GM19328 (cell line): ENCODE measurements at regions not wholly inside any gene's neighbourhood (a gene's known extent, or its start where the extent isn't known, plus 50 kb on each side); places are given as distances from the start of the nearest gene placed in this dataset.
"Not testable (repeated sequence)": the region's sequence is repeated elsewhere in the genome, so short reads cannot be mapped to it uniquely, and the experiment has no call there.

Source experiments
- ATAC-seq: cut with Tn5 transposase; IDR thresholded peaks from one replicate; pipeline ENCODE4 v1.9.1; 2021; ENCODE audit warnings: mild to moderate bottlenecking, moderate library complexity; ENCODE audit not compliant: unreplicated experiment

DNA sequence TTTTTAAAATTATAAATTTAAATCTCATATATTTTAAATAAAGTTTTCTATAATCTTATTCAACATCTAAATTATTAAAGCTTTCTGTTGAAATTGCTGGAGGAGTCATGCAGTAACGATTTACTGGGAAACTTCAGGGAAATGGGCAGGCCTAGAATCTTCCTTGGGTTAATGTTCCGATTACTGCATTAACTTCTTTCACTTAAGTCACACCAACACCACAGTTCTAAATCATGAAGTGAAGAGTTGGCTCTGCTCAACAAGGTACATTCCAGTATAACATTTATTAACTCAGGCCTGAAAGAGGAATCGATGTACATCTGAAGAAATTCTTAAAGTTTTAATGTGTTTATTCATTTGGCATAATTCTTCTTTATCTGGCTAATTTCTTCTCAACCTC is 244.3 kb downstream of the CCER1 start:
- ATAC-seq: no peak

DNA sequence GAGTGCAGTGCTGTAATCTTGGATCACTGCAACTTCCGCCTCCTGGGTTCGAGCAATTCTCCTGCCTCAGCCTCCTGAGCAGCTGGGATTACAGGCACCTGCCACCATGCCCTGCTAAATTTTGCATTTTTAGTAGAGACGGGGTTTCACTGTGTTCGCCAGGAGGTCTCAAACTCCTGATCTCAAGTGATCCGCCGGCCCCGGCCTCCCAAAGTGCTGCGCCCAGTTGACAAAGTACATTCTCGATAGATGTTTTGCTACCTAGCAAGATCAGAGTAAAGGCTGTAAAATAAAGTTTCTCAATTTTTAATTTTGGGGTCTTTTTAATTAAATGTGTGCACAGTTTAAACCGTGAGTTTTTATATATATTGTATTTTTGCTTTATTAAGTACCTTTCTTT is 248.9 kb downstream of the CCER1 start:
- no peak for ATAC-seq

DNA sequence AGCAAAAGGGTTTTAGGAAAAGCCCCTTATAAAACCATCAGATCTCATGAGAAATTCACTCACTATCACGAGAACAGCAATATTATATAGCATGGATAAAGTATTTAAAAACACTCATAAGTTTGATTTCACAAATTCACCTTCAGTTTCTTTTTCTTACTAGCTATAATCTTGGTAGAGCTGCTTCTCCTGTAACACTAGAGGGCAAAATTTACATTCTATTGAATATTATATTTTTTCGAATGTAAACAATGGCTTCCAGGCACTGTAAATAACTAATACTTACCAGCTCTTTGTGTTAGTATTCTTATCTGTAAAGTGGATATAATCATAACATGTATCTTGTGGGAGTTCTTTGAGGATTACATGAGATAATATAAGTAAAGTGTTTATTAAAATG is 259.6 kb downstream of the CCER1 start:
- ATAC-seq: no peak

DNA sequence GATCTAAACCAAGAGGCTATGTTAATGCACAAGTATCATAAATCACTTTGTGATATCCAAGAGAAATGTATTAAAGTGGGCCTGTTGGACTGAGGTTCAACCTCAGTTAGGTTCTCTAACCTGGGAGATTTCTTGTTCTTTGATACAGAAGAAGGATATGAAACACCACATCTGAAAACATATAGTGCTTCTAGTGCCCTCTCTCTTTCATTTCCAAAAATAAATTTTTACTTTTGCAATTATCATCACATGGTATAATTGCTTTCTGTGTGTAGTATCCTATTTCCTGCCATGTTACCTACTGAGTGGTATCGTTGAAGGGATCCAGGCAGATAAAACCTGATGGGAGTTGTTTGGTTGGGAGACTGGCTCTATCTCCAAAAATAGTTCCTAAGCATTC is 264.9 kb downstream of the CCER1 start:
- ATAC-seq: no peak

DNA sequence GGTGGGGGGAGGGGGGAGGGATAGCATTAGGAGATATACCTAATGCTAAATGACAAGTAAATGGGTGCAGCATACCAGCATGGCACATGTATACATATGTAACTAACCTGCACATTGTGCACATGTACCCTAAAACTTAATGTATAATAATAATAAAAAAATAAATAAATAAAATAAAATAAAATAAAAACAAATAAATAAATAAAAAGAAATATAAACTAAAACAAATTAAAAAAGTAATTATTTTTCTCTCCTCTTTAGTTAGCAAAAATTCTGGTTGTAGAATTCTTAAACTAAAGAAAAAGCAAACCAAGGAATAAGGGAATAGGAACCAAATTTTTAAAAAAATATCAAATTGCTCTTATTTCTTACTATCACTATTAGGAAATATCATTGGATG is 267.3 kb downstream of the CCER1 start:
- not testable (repeated sequence) for ATAC-seq

DNA sequence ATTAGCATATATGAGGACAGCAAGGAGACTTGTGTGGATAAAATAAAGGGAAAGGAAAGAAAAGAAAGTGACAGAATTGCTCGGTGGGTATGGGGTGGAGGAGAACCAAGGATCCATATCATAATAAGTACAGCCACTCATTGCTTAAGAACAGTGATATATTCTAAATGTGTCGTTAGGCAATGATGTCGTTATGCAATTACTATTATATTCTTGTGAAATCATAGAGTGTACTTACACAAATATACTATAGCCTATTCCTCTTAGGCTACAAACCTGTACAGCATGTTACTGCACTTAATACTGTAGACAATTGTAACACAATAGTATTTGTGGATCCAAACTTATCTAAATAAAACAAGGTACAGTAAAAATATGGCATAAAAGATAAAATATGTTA is 271.1 kb downstream of the CCER1 start:
- ATAC-seq: no peak

DNA sequence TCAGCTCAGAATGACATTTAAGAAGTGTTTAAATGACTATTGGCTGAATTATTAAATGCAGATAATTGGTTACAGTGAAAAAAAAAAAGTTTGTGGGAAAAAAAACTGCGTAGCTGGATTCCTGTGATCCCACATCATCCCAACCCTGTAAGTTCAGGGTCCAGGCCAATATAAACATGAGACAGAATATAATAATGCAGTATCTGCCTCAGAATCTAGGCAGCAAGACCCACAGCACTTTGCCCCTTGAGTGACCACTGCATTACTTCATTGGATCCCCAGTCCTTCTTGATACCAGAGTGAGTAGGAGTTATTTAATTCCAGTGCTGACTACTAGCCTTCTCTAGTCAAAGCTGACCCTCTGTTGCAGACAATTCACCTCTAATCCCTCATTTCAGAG is 272.6 kb downstream of the CCER1 start:
- ATAC-seq: no peak

DNA sequence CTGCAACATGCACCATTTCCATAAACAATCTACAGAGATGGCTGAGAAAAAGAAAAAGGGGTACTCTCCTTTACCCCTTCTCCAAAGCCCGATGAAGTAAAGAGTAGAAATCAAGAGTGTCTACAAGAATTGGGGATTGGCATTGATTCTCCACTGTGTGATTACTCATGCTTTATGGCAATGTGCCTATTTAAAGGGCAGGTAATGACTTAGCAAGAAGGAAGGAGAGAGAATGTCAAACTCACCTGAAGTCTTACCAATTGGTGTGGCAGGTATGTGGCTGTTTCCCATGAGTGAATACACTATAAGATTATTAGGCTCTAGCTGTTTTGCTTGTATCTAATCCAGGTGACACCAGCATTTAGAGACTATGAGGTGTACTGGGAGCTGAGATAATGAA is 275.3 kb downstream of the CCER1 start:
- ATAC-seq: no peak

DNA sequence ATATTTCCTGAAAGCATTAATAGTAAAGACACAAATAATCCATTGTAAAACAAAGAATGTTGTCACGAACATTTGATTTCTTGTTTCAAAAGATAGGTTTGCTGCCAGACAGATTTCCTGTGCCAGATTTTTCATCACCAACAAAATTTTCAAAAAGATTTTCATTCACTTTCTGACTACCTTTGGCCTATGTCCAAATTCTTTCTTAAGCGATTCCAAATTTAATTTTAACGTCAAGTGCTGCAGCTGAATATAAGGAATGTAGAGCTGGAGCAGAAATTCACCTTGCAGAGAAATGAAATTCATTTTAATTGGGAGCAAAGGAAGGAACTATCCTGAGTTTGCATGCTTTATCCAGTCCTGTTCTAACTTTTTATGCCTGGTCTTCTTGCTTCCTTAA is 277.4 kb downstream of the CCER1 start:
- no peak for ATAC-seq

DNA sequence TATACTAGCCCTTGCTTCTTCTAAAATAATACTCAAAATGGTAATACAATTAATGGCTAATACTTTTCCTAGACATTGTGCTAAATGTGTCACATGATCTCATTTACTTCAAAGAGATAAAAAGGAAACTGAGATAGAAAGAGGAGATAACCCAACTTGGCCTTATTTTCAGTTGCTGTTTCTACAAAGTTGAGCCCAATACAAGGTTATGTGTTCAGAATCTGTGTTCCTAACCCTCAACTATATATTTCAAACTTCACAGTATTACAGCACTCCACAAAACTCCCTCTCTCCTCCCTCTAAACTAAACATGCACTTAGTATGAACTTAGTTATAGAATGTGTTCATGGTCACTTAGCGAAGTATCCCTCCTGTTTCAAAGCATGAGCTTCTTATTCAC is 277.9 kb downstream of the CCER1 start:
- ATAC-seq: no peak

DNA sequence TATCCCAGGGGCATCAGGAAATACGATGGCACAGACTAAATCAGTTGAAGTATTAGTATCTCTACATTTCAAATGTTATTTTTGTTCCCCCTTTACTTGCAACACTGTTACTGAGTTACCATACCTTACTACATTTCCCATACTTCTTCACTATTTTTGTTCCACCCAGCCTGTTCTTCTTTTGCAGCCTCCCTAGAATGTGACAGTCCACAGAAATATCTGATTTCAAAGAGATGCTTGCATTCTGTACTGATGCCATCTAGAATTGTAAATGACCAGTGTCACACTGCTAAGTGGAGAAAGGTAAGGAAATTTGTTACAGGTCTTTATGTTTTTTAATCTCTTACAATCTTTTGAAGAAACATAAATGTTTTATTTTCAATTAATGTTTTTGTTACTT is 279.9 kb downstream of the CCER1 start:
- ATAC-seq: no peak

DNA sequence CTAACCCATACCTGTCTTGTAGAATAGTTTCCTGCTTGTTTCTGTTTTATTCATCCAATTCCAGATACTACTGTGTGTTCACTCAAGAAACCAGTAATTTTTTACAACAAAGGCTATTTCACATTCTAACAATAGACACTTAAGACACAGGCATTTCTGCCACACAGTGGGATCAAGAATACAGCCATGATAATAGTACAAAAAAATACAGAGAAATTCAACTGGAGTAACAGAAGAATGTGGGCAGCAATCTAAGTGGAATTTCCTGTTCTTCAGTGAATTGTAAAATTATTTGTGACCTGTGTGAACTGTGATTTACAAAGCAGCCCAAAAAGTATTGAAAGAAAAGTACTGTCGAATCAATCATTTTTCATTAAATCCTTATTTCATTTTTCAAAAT is 282.9 kb downstream of the CCER1 start:
- ATAC-seq: no peak

DNA sequence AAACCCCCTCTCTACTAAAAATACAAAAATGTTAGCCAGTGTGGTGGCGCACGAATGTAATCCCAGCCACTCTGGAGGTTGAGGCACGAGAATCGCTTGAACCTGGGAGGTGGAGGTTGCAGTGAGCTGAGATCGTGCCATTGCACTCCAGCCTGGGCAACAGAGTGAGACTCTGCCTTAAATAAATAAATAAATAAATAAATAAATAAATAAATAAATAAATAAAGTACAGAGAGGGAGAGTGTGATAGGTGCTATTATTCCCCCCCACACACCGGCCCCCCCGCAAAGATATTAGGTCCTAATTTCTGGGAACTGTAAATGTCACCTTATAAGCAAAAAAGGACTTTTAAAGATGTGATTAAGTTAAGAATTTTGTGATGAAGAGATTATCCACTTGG is 291.0 kb downstream of the CCER1 start:
- not testable (repeated sequence) for ATAC-seq

DNA sequence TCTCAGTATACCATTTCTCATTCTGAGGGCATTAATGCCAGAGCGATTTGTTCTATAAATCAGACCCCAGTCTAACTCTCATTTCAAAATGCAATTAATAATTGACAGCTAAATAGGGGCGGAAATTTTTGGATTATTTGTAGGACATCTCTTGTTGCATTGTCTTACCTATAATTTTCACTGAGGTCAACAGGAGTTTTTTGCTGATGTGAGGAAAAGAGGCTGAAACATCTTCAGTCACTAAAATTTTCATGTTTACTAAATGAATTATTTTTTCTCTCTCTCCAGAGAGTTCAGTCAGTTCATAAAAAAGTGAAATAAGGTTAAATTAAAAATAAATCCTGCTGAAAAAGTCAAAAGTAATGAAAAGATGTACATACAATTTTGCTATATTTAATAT is 295.9 kb downstream of the CCER1 start:
- ATAC-seq: no peak

DNA sequence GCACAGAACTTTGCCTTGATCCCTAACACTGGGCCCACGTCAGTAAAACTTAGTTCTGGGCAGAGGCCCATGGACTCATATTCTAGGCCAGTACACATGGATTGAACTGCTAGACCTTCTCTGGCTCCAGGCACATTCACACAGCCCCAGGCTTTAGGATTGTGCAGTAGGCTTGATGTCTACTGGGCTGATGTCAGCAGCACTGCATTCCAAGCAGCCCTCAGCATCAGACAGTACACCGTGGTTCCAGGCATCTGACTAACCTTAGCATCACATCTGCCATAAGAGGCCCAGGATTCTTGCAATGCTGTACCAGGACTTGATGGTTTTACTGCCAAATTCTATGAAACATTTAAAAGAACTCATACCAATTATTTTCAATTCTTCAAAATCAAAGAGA is 301.9 kb downstream of the CCER1 start:
- ATAC-seq: no peak

DNA sequence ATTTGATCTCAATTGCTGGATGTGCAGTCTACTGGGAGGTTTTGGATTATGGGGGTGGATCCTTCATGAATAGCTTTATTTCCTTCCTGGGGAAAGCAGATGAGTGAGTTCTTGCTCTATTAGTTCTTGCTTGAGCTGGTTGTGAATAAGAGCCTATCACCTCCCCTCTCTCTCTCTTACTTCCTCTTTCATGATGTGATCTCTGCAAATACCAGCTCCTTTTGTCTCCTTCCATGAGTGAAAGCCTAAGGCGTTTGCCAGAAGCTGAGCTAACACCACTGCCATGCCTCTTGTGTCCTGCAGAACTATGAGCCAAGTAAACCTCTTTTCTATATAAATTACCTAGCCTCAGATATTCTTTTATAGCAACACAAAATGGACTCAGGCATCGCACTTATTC is 302.7 kb downstream of the CCER1 start:
- no peak for ATAC-seq

DNA sequence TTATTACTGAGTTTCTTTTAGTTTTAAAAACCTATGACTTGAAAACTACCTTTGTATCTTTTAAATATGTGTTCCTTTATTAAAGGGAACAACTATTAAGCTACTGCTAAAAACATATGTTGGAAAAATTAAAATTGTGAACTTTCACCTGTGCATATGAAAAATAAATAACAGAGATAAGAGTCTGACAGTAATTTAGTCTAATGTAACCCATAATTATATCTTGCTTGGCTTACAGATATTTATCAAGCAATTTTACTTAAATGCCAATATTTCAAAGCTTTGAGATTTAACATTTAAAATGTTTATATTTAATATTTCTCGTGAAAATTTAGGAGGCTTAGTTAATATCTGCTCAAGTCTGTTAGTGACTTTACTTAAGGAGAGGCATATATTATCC is 309.8 kb downstream of the CCER1 start:
- ATAC-seq: no peak

DNA sequence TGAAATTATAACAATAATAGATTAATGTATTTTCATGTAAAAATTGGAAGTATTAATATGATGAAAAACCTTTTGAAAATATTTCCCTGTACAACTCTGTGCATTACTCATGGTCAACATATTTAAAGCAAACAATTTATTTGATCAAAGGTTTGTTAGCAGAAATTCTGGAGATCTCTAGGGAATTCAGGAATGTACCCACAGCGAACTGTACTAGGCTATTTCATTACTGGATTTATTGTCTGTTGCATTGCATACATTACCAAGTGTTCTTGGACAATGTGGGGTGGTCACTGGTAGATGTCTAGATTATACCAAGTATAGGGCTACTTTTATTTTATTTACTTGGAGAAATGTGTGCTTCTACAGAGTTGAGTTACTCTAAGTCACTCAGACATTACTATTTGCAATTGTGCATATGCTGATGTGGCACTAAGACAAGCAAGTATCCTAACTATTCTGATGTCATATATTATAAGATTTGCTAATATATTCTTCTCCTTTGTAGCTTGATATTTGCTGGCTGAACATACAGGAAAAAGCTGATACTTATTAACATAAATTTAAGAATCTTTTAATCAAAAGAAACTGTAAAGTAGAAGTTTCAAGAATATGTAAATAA is 323.3 kb downstream of the CCER1 start:
- ATAC-seq: no peak

DNA sequence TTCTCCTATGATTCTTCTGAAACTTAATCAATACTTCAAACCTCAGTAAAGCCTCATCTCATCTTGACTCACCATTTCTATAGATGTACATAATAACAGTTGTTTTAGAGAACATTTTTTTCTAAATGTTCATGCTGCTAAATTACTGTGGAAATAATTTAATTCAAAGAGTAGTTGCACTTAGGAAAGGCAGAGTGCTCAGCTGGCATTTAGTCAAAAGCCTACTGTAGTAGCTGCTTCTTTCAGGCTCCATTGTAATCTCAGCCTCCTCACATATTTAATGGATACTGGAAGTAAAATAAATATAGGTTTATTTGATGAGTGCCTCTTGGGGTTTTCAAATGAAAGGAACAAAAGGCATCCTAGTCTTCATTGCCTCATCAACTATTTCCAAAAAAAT is 325.0 kb downstream of the CCER1 start:
- ATAC-seq: no peak

DNA sequence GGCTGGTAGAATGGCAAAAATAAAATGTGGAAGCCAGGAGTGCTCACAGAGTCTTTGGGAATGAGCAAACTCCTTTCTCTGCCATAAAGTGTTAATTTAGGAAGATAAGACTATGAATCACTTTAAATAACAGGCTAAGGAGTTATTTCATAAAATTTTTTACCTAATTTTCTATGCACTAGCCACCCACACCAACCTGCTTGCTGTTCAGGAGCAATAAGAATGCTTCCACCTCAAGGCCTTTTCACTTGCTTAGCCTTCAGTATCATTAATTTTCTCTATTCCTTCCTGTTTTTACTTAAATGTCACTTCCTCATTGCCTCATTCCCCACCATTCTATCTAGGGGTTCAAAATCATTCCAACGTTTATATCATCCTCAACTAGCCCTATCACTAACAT is 326.8 kb downstream of the CCER1 start:
- no peak for ATAC-seq

DNA sequence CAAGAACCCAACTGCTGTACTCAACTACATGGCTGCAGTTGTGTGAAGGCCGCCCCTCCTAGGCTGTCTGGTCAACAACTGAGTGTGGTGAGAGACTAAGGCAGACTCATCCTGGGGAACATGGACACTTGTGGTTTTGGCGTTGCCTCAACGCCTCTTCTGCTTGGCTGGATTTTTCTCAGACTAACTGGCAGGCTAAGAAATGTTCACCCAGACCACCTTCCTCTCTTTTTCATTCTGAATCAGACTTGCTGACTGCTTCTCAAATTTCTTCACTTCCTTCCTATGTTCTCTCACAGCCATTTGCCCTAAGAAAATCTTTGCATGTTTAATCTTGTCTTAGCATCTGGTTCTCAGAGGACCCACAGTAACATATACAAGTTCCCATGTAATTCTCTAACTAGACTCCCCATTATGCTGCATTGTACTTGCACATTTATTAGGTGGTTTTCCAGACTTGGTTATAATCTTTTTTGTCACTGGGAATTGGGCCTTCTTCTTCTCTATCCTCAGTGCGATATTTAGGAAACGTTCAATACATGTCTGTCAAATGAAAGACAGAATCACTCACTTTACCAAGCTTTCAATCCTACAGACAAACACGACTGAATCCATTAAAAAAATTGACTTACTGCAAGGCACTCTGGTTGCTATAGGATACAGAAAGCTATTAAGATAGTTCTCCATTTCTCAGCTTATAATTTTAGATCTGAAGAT is 327.6 kb downstream of the CCER1 start:
- ATAC-seq: no peak

DNA sequence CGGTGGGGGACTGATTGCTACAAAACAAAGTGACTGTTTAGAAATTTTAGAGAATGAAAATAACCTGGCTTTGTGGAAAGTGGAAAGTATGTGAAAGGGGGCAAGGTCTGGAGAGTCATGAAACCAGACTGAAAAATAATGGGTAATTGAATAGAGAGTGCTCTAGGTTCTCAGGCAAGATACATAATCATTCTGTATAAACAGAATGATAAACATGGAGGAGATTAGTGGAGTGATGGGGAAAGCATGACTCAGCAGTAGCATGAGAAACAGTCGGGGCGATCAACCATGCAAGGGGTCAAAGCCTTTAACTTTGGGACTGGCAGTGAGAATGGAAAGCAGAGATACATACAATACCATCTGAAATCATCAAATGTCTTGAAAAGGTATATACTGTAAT is 332.5 kb downstream of the CCER1 start:
- no peak for ATAC-seq

DNA sequence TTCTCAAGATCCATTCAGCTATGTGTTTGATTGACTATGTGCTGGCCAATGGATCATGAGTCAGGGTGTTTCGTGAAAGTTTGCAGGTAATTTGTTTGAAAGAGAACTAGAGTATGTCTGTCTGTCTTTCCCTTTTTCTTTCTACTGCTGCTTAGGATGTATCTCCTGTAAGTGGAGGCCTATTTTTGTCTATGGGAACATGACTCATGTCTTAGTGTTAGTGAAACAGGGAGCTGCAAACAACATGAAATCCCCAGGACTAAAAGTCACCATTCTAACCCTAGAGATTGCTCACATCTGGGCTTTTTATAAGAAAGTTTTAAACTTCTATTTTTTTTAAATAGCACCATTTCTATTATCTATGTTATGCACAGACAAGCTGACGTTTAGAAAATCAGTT is 333.0 kb downstream of the CCER1 start:
- ATAC-seq: no peak
